ENCODE measurements at regions not wholly inside any gene's neighbourhood (a gene's known extent, or its start where the extent isn't known, plus 50 kb on each side); places are given as distances from the start of the nearest gene placed in this dataset.

- intact Hi-C loops (cut with micrococcal nuclease; ENCODE audit: unreplicated experiment) = no loop called here
- no peak overlapping the region for H3K27ac Mint-ChIP-seq (ENCODE audit: unreplicated experiment)
- CTCF ChIA-PET = interaction anchor here (1.1 kb wide), 1 partner anchor 10 kb away, joined by 3 read pairs; no protein-coding TSS in a partner anchor
- H3K4me3 Mint-ChIP-seq (ENCODE audit: low read depth, unreplicated experiment) = no peak overlapping the region
- no TSS peak for BruUV-seq (replicated peaks)
- H3K27me3 Mint-ChIP-seq (ENCODE audit: unreplicated experiment) = no peaks in the 10 kb centered on the region
- TF ChIP-seq, protein P1, sequence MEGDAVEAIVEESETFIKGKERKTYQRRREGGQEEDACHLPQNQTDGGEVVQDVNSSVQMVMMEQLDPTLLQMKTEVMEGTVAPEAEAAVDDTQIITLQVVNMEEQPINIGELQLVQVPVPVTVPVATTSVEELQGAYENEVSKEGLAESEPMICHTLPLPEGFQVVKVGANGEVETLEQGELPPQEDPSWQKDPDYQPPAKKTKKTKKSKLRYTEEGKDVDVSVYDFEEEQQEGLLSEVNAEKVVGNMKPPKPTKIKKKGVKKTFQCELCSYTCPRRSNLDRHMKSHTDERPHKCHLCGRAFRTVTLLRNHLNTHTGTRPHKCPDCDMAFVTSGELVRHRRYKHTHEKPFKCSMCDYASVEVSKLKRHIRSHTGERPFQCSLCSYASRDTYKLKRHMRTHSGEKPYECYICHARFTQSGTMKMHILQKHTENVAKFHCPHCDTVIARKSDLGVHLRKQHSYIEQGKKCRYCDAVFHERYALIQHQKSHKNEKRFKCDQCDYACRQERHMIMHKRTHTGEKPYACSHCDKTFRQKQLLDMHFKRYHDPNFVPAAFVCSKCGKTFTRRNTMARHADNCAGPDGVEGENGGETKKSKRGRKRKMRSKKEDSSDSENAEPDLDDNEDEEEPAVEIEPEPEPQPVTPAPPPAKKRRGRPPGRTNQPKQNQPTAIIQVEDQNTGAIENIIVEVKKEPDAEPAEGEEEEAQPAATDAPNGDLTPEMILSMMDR (IDR thresholded peaks at IDR 0.05; ENCODE audit: unreplicated experiment) = no peak
- H3K4me1 Mint-ChIP-seq (ENCODE audit: low read depth, unreplicated experiment) = peaks cover 6% of the 10 kb centered on the region
- DNase-seq = no peak
- no peaks in the 10 kb centered on the region for H3K36me3 Mint-ChIP-seq (ENCODE audit: insufficient read depth, unreplicated experiment)
- H3K9me3 Mint-ChIP-seq (ENCODE audit: low read depth, unreplicated experiment) = peaks cover 2% of the 10 kb centered on the region
Measured at GRCh38 chr3:21158861-21159542, 592.0 kb downstream of the ZNF385D start.

GRCh38 chr3:21154911-21155310, 596.1 kb downstream of the ZNF385D start:
- no peak overlapping the region for H3K27ac Mint-ChIP-seq (ENCODE audit: unreplicated experiment)
- no TSS peak for BruUV-seq (replicated peaks)
- DNase-seq = no peak
- TF ChIP-seq, protein P1 (IDR thresholded peaks at IDR 0.05; ENCODE audit: unreplicated experiment) = no peak
- no peak overlapping the region for H3K4me3 Mint-ChIP-seq (ENCODE audit: low read depth, unreplicated experiment)
- CTCF ChIA-PET = no interaction called here
- H3K27me3 Mint-ChIP-seq (ENCODE audit: unreplicated experiment) = no peaks in the 10 kb centered on the region
- H3K9me3 Mint-ChIP-seq (ENCODE audit: low read depth, unreplicated experiment) = peaks cover 2% of the 10 kb centered on the region
- H3K36me3 Mint-ChIP-seq (ENCODE audit: insufficient read depth, unreplicated experiment) = no peaks in the 10 kb centered on the region
- intact Hi-C loops (cut with micrococcal nuclease; ENCODE audit: unreplicated experiment) = no loop called here
- peaks cover 6% of the 10 kb centered on the region for H3K4me1 Mint-ChIP-seq (ENCODE audit: low read depth, unreplicated experiment)

GRCh38 chr3:21152555-21152954, 598.5 kb downstream of the ZNF385D start:
- TF ChIP-seq, protein P1 (IDR thresholded peaks at IDR 0.05; ENCODE audit: unreplicated experiment) = no peak
- Mint-ChIP-seq H3K9me3 (ENCODE audit: low read depth, unreplicated experiment) (no peaks in the 10 kb centered on the region), H3K27me3 (ENCODE audit: unreplicated experiment) (no peaks in the 10 kb centered on the region), H3K4me3 (ENCODE audit: low read depth, unreplicated experiment) (no peak overlapping the region), H3K36me3 (ENCODE audit: insufficient read depth, unreplicated experiment) (no peaks in the 10 kb centered on the region), H3K27ac (ENCODE audit: unreplicated experiment) (no peak overlapping the region), H3K4me1 (ENCODE audit: low read depth, unreplicated experiment) (no peaks in the 10 kb centered on the region)
- BruUV-seq (replicated peaks) = no TSS peak
- DNase-seq = no peak
- CTCF ChIA-PET = no interaction called here
- intact Hi-C loops (cut with micrococcal nuclease; ENCODE audit: unreplicated experiment) = no loop called here

DNA sequence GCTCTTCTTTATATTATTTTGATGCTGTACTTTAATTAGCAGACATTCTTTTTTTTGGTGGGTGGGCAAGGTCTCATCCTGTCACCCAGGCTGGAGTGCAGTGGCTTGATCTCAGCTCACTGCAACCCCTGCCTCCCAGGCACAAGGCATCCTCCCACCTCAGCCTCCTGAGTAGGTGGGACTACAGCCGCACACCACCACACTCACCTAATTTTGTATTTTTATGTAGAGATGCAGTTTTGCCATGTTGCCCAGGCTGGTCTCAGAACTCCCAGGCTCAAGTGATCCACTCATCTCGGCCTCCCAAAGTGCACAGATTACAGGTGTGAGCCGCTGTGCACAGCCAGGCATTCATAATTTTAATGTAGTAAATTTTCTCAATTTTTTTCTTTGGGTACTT, 608.1 kb downstream of the ZNF385D start:
- Mint-ChIP-seq H3K4me3 (ENCODE audit: low read depth, unreplicated experiment) (no peak overlapping the region), H3K36me3 (ENCODE audit: insufficient read depth, unreplicated experiment) (no peaks in the 10 kb centered on the region), H3K4me1 (ENCODE audit: low read depth, unreplicated experiment) (no peaks in the 10 kb centered on the region), H3K27ac (ENCODE audit: unreplicated experiment) (no peak overlapping the region), H3K27me3 (ENCODE audit: unreplicated experiment) (no peaks in the 10 kb centered on the region), H3K9me3 (ENCODE audit: low read depth, unreplicated experiment) (no peaks in the 10 kb centered on the region)
- TF ChIP-seq, protein P1 (IDR thresholded peaks at IDR 0.05; ENCODE audit: unreplicated experiment) = no peak
- no TSS peak for BruUV-seq (replicated peaks)
- DNase-seq = no peak
- CTCF ChIA-PET = no interaction called here
- intact Hi-C loops (cut with micrococcal nuclease; ENCODE audit: unreplicated experiment) = no loop called here

Data from Calu3 (cell line).